ENCODE measurements at regions not wholly inside any gene's neighbourhood (a gene's known extent, or its start where the extent isn't known, plus 50 kb on each side); places are given as distances from the start of the nearest gene placed in this dataset.
"Not testable (repeated sequence)": the region's sequence is repeated elsewhere in the genome, so short reads cannot be mapped to it uniquely, and the experiment has no call there.

DNA sequence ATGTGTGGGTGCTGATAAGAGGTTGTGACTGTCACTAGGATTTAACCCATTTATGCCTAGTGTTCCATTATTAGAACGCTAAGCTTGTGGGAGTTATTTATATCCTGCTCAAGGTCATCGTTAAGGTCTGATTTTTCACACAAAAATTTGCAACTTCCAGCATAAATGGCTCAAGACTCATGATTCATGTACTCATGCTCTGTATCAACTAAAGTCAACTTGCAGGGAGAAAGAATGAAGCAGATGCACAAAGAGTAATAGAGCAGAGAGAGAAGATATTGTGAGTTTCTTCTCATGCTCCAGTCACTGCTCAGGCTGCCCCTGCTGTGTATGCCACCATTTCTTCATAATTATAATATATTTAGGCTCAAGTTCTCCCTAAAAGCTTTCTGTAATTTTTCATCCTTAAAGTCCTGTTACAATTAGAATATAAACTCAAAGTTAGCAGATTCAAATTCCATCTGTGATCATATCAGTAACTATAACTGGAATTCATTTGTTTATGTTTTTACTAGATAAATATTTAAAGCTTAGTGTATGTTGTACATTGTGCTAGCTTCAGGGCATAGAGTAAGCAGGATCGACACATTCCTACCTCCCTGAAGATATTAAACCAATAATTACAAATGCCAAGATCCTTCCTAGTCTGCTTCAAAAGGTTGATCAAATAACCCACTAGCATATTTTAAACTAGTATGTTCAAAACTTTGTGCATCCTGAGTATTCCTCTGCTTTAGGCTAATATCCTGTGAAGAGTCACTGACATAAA, 136.7 kb downstream of the NUDT12 start:
- DNase-seq: no peak

DNA sequence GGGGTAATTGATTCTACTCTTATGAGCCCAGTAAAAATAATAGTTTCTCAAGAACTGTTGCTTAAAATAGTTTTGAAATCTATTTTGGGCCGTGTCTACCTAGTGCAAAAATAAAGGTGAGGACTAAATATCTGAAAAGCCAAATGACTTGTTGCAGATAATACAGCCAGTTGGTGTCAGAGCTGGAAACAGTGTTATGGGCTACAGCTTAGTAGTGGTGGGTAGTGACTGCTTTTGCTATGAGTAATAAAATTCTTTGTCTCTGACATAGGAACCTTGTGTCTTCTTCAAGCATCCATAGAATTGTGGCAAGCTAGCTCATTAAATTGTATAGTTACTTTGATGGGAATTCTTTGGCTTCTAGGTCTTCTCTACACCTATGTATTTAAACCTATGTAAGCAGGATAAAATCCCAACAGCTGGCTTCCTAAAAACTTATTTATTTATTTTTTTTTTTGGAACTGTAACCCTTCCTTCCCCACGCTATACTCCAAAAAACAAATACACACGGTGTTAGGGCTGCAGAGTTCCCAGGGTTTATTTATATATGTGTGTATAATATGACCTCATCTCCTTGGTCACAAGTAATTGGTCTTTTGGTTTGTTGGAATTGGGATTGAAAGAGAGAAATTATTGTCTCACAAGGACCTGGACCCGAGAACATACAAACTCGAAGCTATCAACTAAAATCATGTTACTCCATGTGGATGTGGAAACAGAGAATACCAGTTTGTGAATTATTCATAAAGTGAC, 138.0 kb downstream of the NUDT12 start:
- no peak for DNase-seq

DNA sequence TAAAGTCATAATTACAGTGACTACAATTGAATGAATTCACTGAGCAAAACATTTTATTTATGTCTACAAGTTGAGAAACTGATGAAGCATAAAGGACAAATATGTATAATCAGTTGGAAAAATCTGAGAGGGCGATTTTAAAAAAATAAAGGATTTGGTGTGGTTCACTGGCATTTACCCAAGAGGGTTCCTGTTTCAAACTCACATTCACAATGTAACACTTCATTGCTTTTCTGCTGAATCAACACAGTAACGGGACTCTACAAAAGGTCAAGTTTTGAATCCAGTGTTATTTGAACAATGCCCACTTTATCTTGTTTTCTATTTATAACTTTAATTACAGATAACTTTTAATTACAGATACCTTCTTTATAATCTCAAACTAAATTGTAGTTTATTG, 138.6 kb downstream of the NUDT12 start:
- DNase-seq: no peak

DNA sequence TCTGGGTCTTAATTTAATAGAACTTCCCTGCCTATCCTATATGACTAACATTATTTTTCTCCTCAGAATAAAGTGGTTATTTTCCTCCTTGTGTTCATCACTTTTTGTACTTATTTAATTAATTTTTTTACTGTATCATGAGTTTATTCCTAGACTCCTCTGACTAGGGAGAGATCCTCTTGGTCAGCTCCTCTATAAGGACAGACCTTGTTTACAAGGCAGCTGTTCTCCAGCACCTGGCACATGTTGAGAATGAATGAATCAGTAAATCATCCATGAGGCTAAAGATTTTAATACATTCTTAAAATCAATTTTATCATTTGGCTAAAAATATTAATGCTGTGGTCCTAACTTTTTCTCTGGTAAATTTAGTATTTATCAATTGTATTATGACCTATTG, 139.8 kb downstream of the NUDT12 start:
- DNase-seq: no peak

DNA sequence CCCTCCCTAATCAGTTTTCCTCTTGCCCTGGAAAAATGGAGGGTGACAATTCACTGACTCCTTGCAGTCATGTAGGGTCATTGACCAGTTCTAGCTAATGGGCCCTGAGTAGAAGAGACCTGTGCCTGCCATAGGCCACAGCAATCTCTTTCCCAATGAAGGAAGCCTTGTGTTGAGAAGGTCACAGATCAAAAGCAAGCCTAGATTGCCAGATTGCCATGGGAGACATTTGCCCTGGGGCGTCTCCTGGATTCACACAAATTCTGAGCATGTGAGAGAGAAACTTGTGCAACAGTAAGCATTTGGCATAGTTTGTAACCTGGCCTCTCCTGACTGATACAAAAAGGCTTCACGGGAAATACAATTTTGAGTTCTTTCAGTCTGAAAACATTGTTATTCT, 148.0 kb downstream of the NUDT12 start:
- DNase-seq: no peak

GRCh38 chr5:103411711-103412110, 150.9 kb downstream of the NUDT12 start:
- no peak for DNase-seq

- no peak for DNase-seq
Observed at GRCh38 chr5:103410172-103410571, 151.6 kb downstream of the MACIR start.

GRCh38 chr5:103409013-103409670, 150.6 kb downstream of the MACIR start:
- no peak for DNase-seq

- DNase-seq: no peak
Observed at GRCh38 chr5:103408408-103408807, 149.8 kb downstream of the MACIR start.

DNA sequence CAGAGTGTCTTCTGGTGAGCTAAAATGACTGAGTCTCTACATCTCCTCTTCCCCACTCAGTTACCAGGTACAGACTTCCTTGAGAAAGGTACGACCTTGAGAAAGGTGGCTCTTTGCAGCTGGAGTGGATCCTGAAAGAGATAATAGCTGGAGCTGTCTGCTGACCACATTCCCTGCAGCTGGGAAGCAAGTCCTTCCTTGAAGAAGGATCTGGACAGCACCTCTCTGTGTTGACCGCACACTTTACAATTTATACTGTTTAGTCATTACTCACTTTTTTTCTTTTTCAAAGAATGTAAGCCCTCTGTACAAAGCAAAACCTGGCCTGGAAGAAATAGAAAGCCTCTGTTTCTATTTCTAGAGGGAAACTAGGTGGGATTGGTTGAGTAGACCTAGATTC, 148.8 kb downstream of the MACIR start:
- no peak for DNase-seq

GRCh38 chr5:103404483-103404882, 145.9 kb downstream of the MACIR start:
- no peak for DNase-seq

- DNase-seq: no peak
Observed at GRCh38 chr5:103402851-103403250, 144.3 kb downstream of the MACIR start.

- no peak for DNase-seq
Observed at GRCh38 chr5:103397739-103398581, 139.4 kb downstream of the MACIR start.

- no peak for DNase-seq
Observed at GRCh38 chr5:103394676-103395075, 136.1 kb downstream of the MACIR start.

GRCh38 chr5:103393101-103393754, 134.7 kb downstream of the MACIR start:
- DNase-seq: no peak

GRCh38 chr5:103391659-103392058, 133.1 kb downstream of the MACIR start:
- DNase-seq: no peak

DNA sequence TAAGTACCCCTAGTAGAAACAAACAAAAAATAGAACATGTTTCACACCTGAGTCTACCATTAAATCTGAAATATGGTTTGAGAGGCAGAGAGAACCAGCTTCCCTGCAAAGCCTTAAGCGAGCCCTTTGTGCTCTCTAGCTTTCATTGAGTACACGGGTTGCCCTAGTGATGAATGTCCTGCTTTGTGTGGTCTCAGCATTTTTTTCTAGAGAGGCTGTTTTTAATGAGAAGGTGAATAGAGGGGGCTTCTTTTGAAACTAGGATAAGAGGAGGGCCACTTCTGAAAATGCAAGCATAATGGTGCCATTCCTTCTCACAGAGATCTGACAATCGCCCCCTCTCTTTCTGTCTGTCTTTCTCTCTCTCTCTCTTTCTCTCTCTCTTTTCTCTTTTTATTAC, 131.3 kb downstream of the MACIR start:
- no peak for DNase-seq

DNA sequence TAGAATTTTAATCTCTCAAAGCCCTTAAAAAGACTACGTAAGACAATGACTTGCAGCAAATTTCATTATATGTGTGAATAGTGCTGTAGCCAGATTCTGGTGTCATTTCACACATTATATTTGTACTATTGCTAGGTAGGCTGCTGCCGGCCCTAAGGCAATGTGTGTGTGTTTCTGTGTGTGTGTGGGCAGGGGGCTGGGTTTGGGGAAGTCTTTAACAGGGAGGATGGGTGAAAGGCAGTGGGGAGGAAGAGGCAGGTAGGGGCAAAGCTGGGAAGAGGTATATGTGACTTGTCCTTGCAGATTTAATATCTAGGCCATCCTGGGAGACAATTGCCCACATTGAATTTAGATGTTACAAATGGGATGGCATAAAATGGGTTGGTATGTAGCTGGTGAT, 130.8 kb downstream of the MACIR start:
- DNase-seq: no peak

DNA sequence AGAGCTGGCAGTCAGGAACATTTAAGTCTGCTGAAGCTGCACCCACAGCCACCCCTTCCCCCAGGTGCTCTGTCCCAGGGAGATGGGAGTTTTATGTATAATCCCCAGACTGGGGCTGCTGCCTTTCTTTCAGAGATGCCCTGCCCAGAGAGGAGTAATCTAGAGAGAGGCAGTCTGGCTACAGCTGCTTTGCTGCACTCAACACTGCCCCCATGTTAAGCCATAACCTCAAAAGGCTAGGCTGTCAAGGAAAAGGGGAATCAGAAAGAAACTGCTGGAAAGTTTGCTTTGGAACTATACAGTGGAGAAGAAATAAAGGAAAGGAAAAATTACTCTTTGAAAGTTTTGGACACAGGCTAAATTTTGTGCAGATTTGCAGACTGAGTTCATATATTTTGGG, 127.2 kb downstream of the MACIR start:
- no peak for DNase-seq

DNA sequence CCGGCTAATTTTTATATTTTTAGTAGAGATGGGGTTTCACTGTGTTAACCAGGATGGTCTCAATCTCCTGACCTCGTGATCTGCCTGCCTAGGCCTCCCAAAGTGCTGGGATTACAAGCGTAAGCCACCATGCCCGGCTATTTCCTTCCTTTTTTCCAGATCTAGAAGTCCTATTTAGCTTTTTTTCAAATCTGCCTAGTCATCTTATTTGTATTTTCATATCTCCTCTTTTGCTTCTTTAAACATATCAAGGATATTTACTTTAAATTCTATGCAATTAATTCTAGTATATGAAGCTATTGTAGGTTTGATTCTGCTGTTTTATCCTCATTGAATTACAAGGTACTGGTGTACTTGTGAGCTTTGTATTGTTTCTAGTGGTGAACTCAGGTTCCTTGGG, 119.1 kb downstream of the MACIR start:
- DNase-seq: not testable (repeated sequence)

DNA sequence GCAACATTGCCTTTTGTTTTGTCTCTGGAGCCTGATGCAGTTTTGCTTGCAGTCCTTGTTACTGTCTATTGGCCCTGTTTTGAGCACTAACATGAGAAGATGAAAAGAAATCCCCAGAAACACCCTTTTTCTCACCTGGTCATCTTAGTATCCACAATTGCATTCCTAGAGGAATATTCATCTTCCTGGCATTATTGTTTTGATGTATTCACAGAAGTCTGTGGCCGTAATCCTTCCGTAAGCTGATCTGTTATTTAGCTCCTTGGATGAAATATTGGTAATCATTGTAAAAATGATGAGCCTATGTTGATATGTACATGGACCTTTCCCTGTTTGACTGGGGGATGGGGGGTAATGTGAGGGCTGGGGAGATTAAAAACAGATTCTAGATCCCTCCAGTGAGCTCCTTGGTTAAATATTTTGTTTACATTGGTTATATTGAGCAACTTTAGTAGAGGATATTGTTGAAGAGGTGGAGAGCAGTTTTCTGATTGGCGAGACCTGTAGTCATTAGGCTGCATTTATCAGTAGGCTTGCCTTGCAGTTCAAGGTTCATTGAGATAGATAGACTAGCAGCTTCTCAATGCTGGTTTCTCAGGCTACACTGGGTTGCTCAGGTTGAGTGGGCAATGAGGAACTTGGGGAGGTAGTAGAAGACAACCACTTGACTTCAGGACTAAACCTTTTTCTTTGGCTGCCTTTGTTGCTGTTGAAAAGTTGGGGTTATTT, 117.5 kb downstream of the MACIR start:
- no peak for DNase-seq

- no peak for DNase-seq
Observed at GRCh38 chr5:103375350-103375749, 116.8 kb downstream of the MACIR start.

All from dermis blood vessel endothelial cell (primary cell).